Prostate gland (tissue), 2 donors: ENCODE measurements at regions not wholly inside any gene's neighbourhood (a gene's known extent, or its start where the extent isn't known, plus 50 kb on each side); places are given as distances from the start of the nearest gene placed in this dataset.

Experiments
- DNase-seq: peaks from one replicate; pipeline ENCODE4 v3.0.0-alpha.2; 2019; ENCODE audit warnings: low spot score
- H3K27ac ChIP-seq, 2 donors: fragments of 200-600 bp; sonication (generic); 2 replicates each; pipeline ENCODE4 v1.5.1; 2017 to 2019
- H3K27me3 ChIP-seq: fragments of 200-600 bp; sonication (generic); replicated peaks from 2 replicates; pipeline ENCODE4 v1.5.1; 2019; ENCODE audit not compliant: insufficient read depth
- H3K36me3 ChIP-seq, 2 donors: fragments of 200-600 bp; sonication (generic); 1 replicate in 1 of 2; 2 replicates in 1 of 2; pipeline versions ENCODE4 v1.5.1 to v1.8.1; 2017 to 2019
- H3K4me1 ChIP-seq: fragments of 200-600 bp; sonication (generic); replicated peaks from 2 replicates; pipeline ENCODE4 v1.5.1; 2019
- H3K4me3 ChIP-seq, 2 donors: fragments of 200-600 bp; sonication (generic); 2 replicates each; pipeline ENCODE4 v1.5.1; 2017 to 2019
- H3K9me3 ChIP-seq: fragments of 200-600 bp; sonication (generic); 2 replicates; pipeline ENCODE4 v1.5.1; 2017
- CTCF ChIP-seq, 4 experiments: fragments of 200-600 bp in 2 of 4; fragments of 450-650 bp in 2 of 4; sonication (generic) in 2 of 4; IDR thresholded peaks; 1 replicate in 3 of 4; 2 replicates in 1 of 4; pipeline ENCODE4 v1.5.1; 2016 to 2019; ENCODE audit warnings: antibody characterized with exemption in 4 of 4, mild to moderate bottlenecking in 2 of 4, moderate library complexity in 2 of 4
- POLR2A ChIP-seq: fragments of 450-650 bp; IDR thresholded peaks from one replicate; pipeline ENCODE4 v1.6.1; 2016; ENCODE audit warnings: antibody characterized with exemption, mild to moderate bottlenecking
- POLR2AphosphoS5 ChIP-seq: sonication (generic); formaldehyde crosslinking; IDR thresholded peaks from one replicate; pipeline ENCODE4 v1.6.1; 2017; ENCODE audit warnings: antibody characterized with exemption
- WGBS: methylation state at CpG from one replicate; pipeline ENCODE4 v1.1.5; 2018; 5-methylcytosine and 5-hydroxymethylcytosine counted together
- intact Hi-C: fragments of 100-400 bp; cut with DNase I; formaldehyde crosslinking; loops from one replicate; pipeline ENCODE4 v1.14.2; 2022

- intact Hi-C loops: no loop called here
- H3K27me3 ChIP-seq: no peaks in the 10 kb centered on the region
- WGBS: 93% methylated on average over 7 of the region's 7 CpGs
- H3K9me3 ChIP-seq: no peaks in the 10 kb centered on the region
- no peaks in the 10 kb centered on the region for H3K4me1 ChIP-seq
- no peak overlapping the region for H3K27ac ChIP-seq
- TF ChIP-seq POLR2A (no peak), CTCF (IDR thresholded peaks at IDR 0.05) (no peak), POLR2AphosphoS5 (no peak)
- no peaks in the 10 kb centered on the region for H3K36me3 ChIP-seq
- no peak for DNase-seq
- no peak overlapping the region for H3K4me3 ChIP-seq
Measured at GRCh38 chrX:8374041-8374825, 90.4 kb upstream of the VCX3B start.

GRCh38 chrX:8377041-8377440, 87.6 kb upstream of the VCX3B start:
- Histone ChIP-seq H3K4me3 (no peak overlapping the region), H3K27me3 (no peaks in the 10 kb centered on the region), H3K27ac (no peak overlapping the region), H3K36me3 (no peaks in the 10 kb centered on the region), H3K9me3 (no peaks in the 10 kb centered on the region), H3K4me1 (no peaks in the 10 kb centered on the region)
- no peak for DNase-seq
- 52% methylated on average over 1 of the region's 1 CpG for WGBS
- intact Hi-C loops: no loop called here
- no peak for TF ChIP-seq POLR2AphosphoS5

DNA sequence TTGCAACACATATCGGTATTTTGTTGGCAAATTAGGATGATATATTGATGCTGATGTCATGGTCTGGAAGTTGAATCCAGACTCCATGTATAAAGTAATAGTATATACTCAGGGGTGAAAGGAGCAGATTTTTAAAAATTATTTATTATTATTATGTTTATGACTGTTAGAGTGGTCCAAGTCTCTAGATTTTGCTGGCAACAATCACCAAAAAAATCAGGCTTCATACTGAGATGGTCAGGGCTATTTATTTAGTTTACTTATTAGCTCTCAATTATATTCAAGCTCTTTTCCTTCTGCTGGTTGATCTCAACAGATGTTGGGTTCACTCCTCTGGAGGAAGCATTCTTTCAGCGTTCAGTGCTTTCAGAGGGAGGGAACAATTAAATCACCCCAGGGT, 73.9 kb upstream of the VCX3B start:
- H3K27ac ChIP-seq: no peak overlapping the region
- DNase-seq: no peak
- no peaks in the 10 kb centered on the region for H3K9me3 ChIP-seq
- H3K4me1 ChIP-seq: no peaks in the 10 kb centered on the region
- WGBS: 74% methylated on average over 2 of the region's 2 CpGs
- intact Hi-C loops: no loop called here
- H3K4me3 ChIP-seq: no peak overlapping the region
- H3K27me3 ChIP-seq: no peaks in the 10 kb centered on the region
- H3K36me3 ChIP-seq: no peaks in the 10 kb centered on the region
- TF ChIP-seq POLR2A (no peak), POLR2AphosphoS5 (no peak), CTCF (IDR thresholded peaks at IDR 0.05) (no peak)

DNA sequence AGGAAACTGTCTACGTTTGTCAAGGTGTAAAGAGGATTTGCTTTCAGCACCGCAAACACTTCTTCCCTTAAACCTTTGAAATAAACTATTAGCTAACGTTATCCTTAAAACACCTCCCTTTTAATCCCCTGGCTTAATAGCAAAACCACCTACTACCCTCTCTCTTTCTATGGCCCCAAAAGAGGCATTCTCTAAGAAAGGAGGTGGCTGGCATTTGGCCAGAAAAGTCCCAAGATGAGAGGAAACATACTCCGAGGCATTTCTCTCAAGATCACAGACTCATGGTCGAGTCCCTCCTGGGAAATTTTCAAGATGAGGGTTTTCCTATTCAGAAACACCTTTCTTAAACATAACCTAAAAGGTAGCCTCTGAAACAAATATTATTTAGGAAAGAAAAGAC, 60.6 kb upstream of the VCX3B start:
- 24% methylated on average over 5 of the region's 5 CpGs for WGBS
- H3K27me3 ChIP-seq: no peaks in the 10 kb centered on the region
- no peak overlapping the region for H3K27ac ChIP-seq
- H3K4me1 ChIP-seq: no peaks in the 10 kb centered on the region
- DNase-seq: no peak
- no peaks in the 10 kb centered on the region for H3K36me3 ChIP-seq
- H3K9me3 ChIP-seq: no peaks in the 10 kb centered on the region
- no peak for TF ChIP-seq POLR2AphosphoS5
- no peak for TF ChIP-seq POLR2A
- no peak for TF ChIP-seq CTCF (IDR thresholded peaks at IDR 0.05)
- no peak overlapping the region for H3K4me3 ChIP-seq
- intact Hi-C loops: no loop called here

DNA sequence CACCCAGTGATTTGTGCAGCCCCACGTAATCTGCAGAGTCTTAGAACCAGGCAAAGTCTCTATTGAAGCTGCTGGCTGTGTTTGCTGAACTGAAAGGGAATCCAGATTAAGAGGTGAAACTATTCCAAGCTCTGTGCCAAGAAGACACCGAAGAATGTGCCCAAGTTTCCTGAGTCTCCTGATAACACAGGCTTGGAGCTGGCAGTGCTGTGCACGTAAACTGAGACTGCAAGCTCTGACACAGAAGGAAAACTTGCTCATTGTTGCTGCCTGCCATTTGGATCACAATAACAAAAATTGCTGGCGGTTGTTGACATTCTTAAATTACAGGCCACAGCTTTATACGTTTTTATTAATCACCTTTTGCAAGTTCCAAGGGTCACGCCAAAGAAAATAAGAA, 60.2 kb upstream of the VCX3B start:
- intact Hi-C loops: no loop called here
- no peaks in the 10 kb centered on the region for H3K9me3 ChIP-seq
- H3K4me3 ChIP-seq: no peak overlapping the region
- WGBS: 9% methylated on average over 6 of the region's 6 CpGs
- TF ChIP-seq POLR2AphosphoS5: peak; percentile 18
- TF ChIP-seq POLR2A: no peak
- H3K27me3 ChIP-seq: no peaks in the 10 kb centered on the region
- no peak overlapping the region for H3K27ac ChIP-seq
- DNase-seq: peak; percentile 42
- no peaks in the 10 kb centered on the region for H3K36me3 ChIP-seq
- H3K4me1 ChIP-seq: no peaks in the 10 kb centered on the region

- 29% methylated on average over 1 of the region's 2 CpGs for WGBS
- DNase-seq: peak; percentile 3
- no peaks in the 10 kb centered on the region for H3K9me3 ChIP-seq
- H3K36me3 ChIP-seq: no peaks in the 10 kb centered on the region
- no peaks in the 10 kb centered on the region for H3K27me3 ChIP-seq
- no peak overlapping the region for H3K4me3 ChIP-seq
- no peak overlapping the region for H3K27ac ChIP-seq
- intact Hi-C loops: no loop called here
- no peak for TF ChIP-seq POLR2AphosphoS5
- TF ChIP-seq CTCF (IDR thresholded peaks at IDR 0.05): no peak
- no peak for TF ChIP-seq POLR2A
- no peaks in the 10 kb centered on the region for H3K4me1 ChIP-seq
Measured at GRCh38 chrX:8404926-8405325, 59.7 kb upstream of the VCX3B start.
